Activated effector memory CD4-positive, alpha-beta T cell treated with anti-CD3 and anti-CD28 coated beads, Interleukin-2, amount 50 U/mL, for 16 hours (primary cell): ENCODE measurements at regions not wholly inside any gene's neighbourhood (a gene's known extent, or its start where the extent isn't known, plus 50 kb on each side); places are given as distances from the start of the nearest gene placed in this dataset.
"Not testable (repeated sequence)": the region's sequence is repeated elsewhere in the genome, so short reads cannot be mapped to it uniquely, and the experiment has no call there.

Experiments
- DNase-seq: peaks from one replicate; pipeline ENCODE4 v3.0.0-alpha.2; 2020

DNA sequence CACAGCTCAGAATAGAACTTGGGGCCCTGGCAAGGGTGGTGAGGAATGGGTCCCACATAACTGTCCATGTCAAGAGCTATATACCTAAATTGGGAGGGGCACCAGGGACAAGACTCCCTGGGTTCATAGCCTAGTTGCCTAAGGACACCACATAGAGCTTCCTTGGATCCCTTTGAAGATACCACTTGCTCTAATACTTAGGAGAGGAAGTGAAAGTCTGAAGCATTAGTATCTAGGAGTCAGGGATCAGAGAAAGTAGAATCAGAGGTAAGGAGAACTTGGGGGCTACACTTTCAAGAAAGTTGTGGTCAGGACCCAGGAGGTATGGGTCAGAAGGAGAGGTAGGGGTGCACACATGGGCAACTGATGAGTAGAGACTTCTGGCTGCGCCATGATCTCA, 318.2 kb upstream of the SLC39A10 start:
- no peak for DNase-seq

DNA sequence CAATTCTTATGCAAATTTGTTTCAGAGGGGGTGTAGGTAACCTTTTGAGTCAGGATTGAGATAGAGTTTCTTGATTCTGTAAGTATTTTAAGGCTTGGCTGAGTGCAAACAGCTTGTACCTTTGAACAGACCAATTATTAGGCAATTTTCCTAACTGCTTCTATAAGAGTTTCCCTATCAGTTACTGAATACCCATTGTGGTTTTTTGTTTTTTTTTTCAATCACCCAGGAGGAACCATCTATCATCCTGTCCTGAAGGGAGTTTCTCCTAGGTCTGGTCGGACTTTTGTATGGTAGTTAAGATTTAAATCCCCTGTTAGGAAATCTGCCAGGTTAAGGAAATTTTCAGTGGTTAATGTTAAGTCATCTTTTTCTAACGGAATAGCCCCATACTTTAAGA, 319.4 kb upstream of the SLC39A10 start:
- DNase-seq, result no peak

DNA sequence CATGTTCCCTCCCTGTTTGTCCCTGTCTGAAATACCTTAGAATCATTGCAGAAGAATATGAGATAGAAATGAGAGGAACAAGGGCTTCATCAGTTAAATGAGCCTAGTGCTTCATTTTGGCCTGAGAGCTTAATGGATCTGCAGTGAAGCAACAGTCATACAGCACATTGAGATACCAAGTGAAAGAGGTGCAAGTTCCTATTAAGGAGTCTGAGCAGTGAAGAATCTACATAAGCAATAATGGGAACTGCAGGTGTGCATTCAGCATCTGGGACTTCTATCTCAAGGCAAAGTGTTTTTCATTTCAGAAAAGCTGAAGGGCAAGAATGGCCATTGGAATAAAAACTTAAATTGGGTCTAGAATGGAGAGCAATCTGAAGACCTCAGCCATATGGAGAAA, 323.2 kb upstream of the SLC39A10 start:
- DNase-seq, result no peak

DNA sequence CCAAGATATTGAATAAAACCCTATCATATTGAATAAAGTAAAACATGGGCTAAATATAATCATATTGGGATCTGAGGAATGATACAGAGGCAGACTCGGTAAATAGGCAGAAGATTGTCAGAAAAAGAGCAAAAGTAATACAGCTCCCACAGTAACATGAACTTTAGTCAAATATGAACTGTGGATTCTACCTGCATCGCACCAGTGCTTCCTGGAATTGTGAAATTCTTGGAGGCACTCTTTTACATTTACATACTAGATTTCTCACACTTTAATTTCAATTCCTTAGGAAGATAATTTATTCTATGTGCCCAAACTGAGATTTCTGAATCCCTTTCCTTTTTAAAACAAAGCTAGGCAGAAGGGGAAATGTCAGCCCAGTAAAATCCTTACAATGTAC, 325.1 kb upstream of the SLC39A10 start:
- no peak for DNase-seq

DNA sequence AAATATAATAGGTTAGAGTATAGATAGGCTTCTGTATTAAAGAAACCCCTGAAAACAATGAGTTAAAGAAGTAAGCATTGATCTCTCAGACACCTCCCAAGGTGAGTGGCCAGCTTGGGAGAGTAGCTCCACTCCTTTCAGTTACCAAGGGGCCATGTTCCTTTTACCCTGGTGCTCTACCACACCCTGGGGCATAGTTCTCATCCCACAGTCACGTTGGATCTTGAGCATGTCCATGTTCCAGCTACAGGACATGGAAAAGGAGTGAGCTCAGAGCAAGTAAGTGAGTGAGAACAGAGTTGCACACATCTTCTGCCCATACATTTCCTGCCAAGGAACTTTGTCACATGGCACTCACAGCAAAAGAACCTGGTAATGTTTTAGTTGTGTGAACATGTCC, 325.9 kb upstream of the SLC39A10 start:
- no peak for DNase-seq

DNA sequence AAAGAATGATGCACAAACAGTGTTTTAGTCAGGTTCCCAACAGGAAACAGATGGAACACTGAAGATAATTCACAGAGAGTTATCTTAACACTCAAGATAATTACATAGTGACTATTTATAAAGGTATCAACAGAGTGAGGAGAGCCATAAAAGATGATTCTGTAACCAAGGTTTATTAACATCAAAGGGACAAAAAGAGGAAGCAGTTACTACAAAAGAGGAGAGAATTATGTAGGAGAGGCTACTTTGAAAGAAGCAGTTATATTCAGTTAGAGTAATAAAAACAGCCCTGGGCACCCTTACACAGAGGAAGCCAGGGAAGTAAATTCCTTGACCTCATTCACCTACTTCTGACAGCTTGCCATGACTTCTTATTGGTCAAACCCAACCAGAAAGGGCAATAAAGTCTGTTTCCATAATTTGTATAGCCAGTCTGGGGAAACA, 326.5 kb upstream of the SLC39A10 start:
- DNase-seq, result no peak

DNA sequence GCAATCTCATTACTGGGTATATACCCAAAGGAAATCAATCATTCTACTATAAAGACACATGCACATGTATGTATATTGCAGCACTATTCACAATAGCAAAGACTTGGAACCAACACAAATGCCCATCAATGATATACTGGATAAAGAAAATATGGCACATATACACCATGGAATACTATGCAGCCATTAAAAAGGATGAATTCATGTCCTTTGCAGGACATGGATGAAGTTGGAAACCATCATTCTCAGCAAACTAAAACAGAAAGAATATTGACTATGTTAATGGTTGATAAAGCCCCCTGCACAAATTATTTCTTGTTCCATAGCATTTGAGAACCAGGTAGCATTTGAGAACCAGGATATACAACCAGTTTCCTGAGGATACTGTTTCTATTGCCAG, 327.2 kb upstream of the SLC39A10 start:
- not testable (repeated sequence) for DNase-seq

DNA sequence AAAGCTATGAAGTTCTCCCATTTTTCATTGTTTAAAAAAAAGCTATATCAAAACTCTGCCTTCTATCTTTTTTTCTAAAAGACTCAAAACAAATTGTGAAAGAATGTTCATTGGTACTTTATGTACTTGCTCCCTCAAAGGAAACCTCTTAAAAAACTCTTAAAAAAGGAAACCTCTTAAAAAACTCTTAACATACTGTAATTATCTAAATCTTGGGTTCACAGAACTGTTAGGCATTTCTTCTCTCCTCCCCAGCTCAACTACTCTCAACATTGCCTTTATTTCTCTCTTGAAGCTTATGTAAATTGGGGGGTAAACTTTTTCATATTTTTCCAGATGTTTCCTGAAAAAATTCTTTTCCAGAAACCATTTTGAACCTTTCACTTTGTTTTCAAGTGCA, 330.5 kb upstream of the SLC39A10 start:
- no peak for DNase-seq

DNA sequence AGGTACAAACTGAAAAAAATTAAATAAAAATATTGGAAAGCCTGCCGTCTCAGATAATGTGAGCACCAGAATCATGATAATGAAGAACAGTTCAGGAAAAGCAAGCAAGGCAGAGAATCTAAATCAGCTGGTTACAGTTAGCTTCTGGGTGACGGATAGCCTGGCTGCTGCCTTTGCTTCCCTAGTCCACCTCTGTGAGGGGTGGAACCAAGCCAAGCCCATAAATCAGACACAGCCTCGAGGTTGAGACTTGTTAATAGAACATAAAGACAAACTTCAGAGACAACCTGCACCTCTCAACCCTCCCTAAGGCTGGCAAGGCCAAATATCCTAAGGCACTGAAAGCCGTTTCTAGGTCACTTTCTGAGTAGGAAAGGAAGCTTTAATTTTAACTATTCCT, 334.7 kb upstream of the SLC39A10 start:
- DNase-seq, result no peak

DNA sequence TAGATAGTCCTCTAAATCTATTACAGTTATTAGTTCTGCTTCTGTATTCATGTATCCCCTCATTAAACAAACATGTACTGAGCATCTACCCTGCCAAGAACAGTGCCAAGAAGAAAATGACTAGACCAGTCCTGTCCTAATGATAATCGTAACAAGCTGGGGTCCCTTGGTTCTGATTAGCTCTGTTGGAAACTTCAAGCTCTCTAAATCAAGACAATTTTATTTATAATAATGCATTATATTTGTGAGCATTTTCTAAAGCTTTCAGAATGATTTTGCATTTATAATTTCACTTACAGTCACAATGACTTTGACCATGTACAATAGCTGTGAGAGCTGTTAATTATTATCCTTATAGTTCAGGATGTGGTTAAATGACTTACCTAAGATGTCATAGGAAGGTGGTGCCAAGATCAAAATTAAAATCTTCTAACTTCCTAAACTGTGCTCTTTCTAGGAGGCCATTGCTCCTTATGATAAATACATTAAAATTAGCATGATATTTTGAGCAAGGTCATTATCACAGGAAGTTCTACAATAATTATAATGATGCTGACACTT, 336.5 kb upstream of the SLC39A10 start:
- no peak for DNase-seq

DNA sequence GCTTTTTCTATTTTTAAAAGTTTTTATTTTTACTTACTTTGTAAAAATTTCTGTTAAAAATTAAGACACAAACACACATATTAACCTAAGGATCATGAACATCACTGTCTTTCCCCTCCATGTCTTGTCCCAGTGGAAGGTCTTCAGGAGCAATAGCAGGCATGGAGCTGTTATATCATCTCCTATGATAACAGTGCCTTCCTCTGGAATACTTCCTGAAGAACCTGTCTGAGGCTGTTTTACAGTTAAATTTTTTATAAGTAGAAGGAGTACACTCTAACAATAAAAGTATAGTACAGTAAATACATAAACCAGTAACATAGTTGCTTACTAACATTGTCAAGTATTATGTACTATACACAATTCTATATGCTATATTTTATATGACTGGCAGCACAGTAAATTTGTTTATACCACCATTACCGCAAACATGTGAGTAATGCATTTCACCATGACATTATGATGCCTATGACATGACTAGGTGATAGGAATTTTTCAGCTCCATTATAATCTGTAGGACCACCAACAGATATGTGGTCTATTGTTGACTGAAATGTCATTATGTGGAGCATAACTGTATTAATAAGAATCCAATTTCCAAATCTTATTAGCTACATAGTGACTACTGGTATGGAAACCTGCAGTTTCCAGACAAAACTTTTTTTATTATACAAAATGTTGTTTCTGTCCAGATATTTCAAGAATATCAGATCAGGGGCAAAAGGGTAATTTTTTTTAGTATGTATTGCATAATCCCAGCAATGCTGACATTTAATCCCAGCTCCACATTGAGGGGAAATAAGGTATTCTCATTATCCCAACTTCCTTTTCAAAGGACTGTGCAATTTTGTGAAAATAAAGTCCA, 337.2 kb upstream of the SLC39A10 start:
- DNase-seq, result no peak

DNA sequence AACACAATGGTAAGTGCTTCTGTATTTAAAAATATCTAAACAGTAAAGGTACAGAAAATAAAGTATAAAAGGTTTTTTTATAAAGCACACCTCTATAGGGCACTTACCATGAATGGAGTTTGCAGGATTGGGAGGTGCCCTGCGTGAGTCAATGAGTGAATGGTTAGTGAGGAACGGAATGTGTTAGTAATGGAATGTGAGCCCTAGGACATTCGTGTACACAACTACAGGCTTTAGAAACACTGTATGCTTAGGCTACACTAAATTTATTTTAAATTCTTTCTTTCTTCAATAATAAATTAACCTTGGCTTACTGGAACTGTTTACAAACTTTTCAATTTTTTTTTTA, 337.9 kb upstream of the SLC39A10 start:
- no peak for DNase-seq

DNA sequence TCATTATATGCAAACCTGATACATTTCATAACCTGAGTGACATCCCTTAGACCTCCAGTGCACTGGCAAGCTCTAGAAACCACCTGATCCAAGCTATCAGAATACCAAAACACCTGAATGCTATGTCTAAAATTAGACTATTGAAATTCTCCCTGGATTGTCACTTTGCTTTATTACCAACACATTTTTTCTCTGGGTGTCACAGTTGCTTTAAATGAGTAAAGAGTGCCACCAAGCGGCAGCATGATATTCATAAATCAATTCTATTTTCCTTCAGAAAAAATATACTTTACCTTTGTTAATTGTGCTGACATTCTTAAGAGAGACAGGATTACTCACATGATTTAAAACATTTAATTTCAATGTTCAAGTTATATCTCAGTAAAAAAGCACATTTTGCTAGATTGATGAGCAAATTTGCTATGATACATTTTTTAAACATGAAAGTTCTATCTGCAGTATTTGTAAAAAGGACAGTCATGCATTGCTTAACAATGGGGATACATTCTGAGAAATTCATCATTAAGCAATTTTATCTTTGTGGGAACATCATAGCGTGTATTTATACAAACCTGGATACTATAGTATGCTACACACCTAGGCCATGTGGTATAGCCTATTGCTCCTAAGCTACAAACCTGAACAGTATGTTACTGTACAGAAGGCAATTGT, 338.4 kb upstream of the SLC39A10 start:
- DNase-seq, result no peak

DNA sequence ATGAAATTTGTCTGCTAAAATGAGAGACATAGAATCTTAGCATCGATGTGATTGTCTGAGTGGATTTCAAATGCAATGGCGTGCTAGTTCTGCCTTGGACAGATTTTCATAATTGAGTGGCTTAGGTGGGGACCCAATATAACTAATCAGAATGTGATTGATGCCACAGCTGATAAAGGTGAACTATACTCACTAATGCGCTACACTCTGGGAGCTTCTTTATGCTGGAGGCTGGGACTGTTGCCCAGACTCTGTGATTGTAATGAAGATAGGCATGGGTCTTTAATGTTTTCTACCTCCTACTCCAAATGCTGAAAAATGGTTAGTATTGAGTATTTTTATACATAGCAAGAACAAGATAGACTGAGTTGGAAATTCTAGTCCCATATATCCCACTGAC, 339.5 kb upstream of the SLC39A10 start:
- no peak for DNase-seq

DNA sequence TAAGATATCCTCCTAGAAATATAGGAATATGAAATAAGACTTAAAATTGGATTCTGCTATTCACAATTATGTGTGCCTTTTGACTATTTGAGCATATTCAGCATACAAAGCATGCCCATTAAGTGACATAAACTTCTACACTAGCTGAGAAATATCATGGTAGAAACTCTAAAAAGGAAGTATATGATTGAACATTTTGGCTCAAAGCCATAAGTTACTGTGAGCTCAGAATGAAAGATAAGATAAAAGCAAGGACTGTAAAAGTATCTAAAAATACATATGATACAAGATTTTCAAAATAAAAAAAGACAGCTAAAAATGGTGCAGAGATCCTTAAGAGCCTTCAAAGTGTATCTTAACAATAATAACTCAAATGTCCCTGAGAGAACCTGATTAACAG, 340.5 kb upstream of the SLC39A10 start:
- DNase-seq, result no peak

DNA sequence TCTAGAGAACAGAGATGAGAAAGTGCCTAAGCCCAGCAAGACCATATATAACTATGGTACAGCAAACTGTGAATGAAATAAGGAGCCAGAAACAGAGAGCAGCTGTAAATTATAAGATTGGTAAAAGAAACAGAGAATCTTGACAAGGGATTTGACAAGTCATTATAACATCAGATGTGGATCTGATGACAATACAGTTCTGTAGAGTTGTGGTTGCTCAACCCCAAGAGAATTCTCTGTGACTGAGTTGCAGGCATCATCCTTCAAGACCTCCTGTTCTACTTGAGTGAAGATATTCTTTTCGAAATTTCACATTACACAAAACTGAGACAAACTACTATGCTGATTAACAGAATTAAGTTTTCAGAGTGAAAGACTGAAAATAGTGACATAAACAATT, 343.1 kb upstream of the SLC39A10 start:
- DNase-seq, result no peak

DNA sequence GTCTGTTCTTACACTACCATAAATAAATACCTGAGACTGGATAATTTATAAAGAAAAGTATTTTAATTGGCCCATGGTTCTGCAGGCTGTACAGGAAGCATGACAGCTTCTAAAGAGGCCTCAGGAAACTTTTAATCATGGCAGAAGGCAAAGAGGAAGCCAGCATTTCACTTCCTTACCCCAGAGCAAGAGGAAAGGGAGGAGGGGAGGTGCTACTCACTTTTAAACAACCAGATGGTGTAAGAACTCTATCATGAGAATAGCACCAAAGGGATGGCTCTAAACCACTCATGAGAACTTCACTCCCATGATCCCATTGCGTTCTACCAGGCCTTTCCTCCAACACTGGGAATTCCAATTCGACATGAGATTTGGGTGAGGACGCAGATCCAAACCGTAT, 344.4 kb upstream of the SLC39A10 start:
- DNase-seq, result no peak

DNA sequence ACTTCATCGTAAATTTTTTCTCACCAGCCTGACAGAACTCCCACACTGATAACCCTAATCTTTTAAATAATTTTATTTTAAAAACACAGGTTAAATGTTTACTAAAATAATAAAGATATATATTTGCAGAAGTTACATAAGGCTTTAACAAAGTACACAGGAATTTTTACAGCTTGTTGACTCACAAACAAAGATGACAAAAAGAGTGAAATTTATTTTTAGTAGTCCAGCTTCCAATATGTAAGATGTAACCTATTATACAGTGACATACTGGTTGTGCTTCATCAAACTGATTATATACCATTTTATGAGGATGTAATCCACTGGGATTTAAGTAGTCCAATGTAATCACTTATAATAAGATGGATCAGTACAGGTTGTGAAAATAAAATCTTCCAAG, 348.9 kb upstream of the SLC39A10 start:
- DNase-seq, result no peak

DNA sequence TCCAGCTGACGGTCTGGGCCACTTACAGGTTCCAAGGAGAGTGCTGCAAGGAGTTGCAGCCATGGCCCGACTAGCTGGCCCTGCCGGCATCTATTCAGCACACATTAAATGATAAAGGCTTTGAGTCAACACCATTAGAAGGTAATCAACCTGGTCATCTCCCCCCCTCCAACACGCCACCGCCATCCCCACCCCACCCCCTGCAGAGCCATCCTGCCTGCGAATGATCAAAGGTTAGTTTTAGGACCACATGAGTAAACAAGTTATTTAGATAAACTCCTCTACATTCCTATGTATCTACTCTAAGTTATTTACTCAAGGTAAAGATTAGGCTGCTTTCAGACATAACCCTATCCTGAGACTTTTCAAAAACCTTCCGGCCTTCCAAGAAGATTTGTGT, 349.3 kb upstream of the SLC39A10 start:
- DNase-seq, result no peak

DNA sequence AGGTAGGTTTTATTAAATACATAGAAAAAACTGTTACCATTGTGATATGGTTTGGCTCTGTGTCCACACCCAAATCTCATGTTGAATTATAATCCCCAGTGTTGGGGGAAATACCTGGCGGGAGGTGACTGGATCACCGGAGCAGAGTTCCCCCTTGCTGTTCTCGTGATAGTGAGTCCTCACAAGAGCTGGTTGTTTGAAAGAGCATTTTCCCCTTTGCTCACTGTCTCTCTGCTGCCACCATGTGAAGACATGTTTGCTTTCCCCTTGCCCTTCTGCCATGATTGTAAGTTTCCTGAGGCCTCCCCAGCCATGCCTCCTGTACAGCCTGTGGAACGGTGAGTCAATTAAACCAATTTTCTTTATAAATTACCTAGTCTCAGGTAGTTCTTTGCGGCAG, 352.7 kb upstream of the SLC39A10 start:
- no peak for DNase-seq

DNA sequence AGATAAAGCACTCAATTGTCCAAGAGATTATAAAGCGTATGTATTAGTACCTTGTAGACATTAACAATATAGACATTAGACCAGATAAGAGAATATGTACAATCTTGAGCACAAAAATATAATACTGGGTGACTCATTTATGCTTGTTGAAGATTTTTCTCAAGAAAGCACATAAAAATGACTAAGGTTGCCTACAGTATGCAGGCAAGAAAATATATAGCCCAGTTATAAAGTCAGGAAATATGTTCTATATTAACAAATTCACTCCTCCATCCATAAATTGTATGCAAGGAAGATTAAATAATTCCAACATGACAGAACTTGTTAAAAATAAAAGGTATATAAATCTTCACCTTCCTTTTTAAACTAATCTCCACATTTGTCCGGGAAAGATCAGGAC, 356.4 kb upstream of the SLC39A10 start:
- DNase-seq, result no peak

DNA sequence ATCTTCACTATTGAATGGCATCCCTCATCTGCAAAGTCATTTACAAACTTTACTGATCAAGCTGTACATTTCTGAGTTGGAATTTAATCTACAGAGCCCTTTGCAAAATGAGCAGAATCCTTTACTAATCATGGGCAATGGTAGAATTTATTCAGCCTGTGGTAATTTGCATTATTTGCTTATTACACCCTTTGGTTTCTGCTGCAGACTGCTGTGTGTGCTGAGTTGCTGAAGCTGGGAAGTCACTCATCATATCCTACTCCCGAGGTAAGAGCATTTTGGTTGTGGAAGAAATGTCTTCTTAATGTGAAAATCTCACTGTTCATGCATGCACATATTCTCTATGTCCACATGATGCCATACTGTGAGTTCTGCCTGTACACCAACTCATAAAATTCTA, 357.4 kb upstream of the SLC39A10 start:
- DNase-seq, result no peak

DNA sequence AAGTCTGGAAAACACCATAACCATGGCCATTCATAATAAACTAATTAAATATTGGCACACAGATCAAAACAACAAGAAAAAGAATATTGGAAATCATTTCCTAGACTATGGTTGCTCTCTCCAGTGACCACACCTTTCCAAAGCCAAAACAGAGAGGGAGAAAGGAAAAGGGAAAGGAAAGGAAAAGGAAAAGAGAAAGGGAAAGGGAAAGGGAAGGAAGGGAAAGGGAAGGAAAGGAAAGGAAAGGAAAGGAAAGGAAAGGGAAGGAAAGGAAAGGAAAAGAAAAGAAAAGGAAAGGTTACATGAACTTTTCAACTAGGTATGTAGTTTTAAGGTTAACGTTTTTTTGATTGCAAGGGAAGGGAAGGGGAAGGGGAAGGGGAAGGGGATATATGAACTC, 360.5 kb upstream of the SLC39A10 start:
- DNase-seq, result no peak

DNA sequence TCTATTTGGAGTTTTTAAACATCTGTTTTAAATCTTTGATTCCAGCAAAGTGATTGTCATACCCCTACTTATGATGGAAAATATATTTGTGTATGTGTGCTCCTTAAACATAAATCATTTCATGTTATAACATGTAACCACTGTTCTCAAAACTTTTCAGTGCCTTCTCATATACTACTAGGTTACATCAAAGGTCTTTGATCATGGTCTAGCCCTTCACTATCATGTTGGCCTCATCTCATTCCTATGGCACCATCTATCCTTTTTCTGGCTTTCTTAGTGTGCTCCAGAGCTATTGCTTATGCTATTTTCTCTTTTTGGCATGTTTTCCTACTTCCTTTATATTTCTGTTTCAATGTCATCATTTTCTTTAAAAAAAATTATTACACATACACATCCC, 367.9 kb upstream of the SLC39A10 start:
- DNase-seq, result no peak
